ENCODE measurements at regions not wholly inside any gene's neighbourhood (a gene's known extent, or its start where the extent isn't known, plus 50 kb on each side); places are given as distances from the start of the nearest gene placed in this dataset.

GRCh38 chr11:116507849-116508695 lies 264.7 kb downstream of the BUD13 start:
- H2BK15ac ChIP-seq (ENCODE audit: low read length), result no peak overlapping the region
- no peaks in the 10 kb centered on the region for H3K79me1 ChIP-seq (ENCODE audit: low read depth, low read length)
- no peak overlapping the region for H2BK120ac ChIP-seq (ENCODE audit: low read depth, low read length)
- no peak overlapping the region for H3K4ac ChIP-seq (ENCODE audit: low read length)
- no peak overlapping the region for H3K18ac ChIP-seq (ENCODE audit: low read length)
- H3K23ac ChIP-seq (ENCODE audit: low read depth, low read length, poor library complexity), result no peak overlapping the region
- no peaks in the 10 kb centered on the region for H3K9me3 ChIP-seq (replicated peaks in 1 of 2; ENCODE audit: control insufficient read depth in 2 of 2, insufficient read depth in 1 of 2, low read depth in 1 of 2, low read length in 2 of 2)
- no peak overlapping the region for H3K14ac ChIP-seq (ENCODE audit: low read length)
- H3K27ac ChIP-seq (replicated peaks; ENCODE audit: low read length), result no peak overlapping the region
- no peak overlapping the region for H3K9ac ChIP-seq (ENCODE audit: low read depth, low read length, poor library complexity)
- no peak overlapping the region for H2BK5ac ChIP-seq (ENCODE audit: low read length)
- H3K4me2 ChIP-seq (ENCODE audit: insufficient read depth, low read length, poor library complexity, severe bottlenecking), result no peak overlapping the region
- no peak overlapping the region for H4K8ac ChIP-seq (ENCODE audit: low read depth, low read length)
- peaks cover 0 to 20% (median 2%) of the 10 kb centered on the region in 3 experiments for H3K27me3 ChIP-seq (ENCODE audit: control insufficient read depth in 3 of 3, insufficient read depth in 3 of 3, low read depth in 1 of 3, low read length in 3 of 3)
- H3K36me3 ChIP-seq (replicated peaks in 1 of 2; ENCODE audit: control insufficient read depth in 2 of 2, insufficient read depth in 2 of 2, low read length in 2 of 2), result no peaks in the 10 kb centered on the region
- no peak overlapping the region for H2AFZ ChIP-seq (ENCODE audit: low read length)
- no peak for DNase-seq (ENCODE audit: low spot score)
- WGBS, 2 donors (ENCODE audit: extremely low coverage in 2 of 2, insufficient read length in 2 of 2, insufficient replicate concordance in 1 of 2), result no CpG with 5 or more reads among the region's 8 CpGs
- no peak overlapping the region for H2BK12ac ChIP-seq (ENCODE audit: low read length)
- no peak overlapping the region for H2AK5ac ChIP-seq (ENCODE audit: low read depth, low read length)
- no peak overlapping the region for H4K91ac ChIP-seq (ENCODE audit: low read depth, low read length, poor library complexity)
- peaks cover 0 to 9% of the 10 kb centered on the region in 2 donors for H3K4me1 ChIP-seq (ENCODE audit: control insufficient read depth in 2 of 2, insufficient read depth in 1 of 2, low read depth in 1 of 2, low read length in 2 of 2)
- H3K4me3 ChIP-seq (ENCODE audit: low read length in 2 of 2), result no peak overlapping the region

- Histone ChIP-seq H2AK5ac (ENCODE audit: low read depth, low read length) (no peak overlapping the region), H3K27ac (replicated peaks; ENCODE audit: low read length) (no peak overlapping the region), H3K9me3 (replicated peaks in 1 of 2; ENCODE audit: control insufficient read depth in 2 of 2, insufficient read depth in 1 of 2, low read depth in 1 of 2, low read length in 2 of 2) (no peaks in the 10 kb centered on the region), H3K4me2 (ENCODE audit: insufficient read depth, low read length, poor library complexity, severe bottlenecking) (no peak overlapping the region), H3K27me3 (ENCODE audit: control insufficient read depth in 3 of 3, insufficient read depth in 3 of 3, low read depth in 1 of 3, low read length in 3 of 3) (peaks cover 0 to 27% (median 2%) of the 10 kb centered on the region in 3 experiments), H3K4me3 (ENCODE audit: low read length in 2 of 2) (no peak overlapping the region), H3K4ac (ENCODE audit: low read length) (no peak overlapping the region), H2BK5ac (ENCODE audit: low read length) (no peak overlapping the region), H2BK15ac (ENCODE audit: low read length) (no peak overlapping the region), H4K91ac (ENCODE audit: low read depth, low read length, poor library complexity) (no peak overlapping the region), H2BK120ac (ENCODE audit: low read depth, low read length) (no peak overlapping the region), H3K36me3 (replicated peaks in 1 of 2; ENCODE audit: control insufficient read depth in 2 of 2, insufficient read depth in 2 of 2, low read length in 2 of 2) (no peaks in the 10 kb centered on the region), H3K14ac (ENCODE audit: low read length) (no peak overlapping the region), H3K23ac (ENCODE audit: low read depth, low read length, poor library complexity) (no peak overlapping the region), H3K79me1 (ENCODE audit: low read depth, low read length) (no peaks in the 10 kb centered on the region), H3K9ac (ENCODE audit: low read depth, low read length, poor library complexity) (no peak overlapping the region), H3K18ac (ENCODE audit: low read length) (peak overlapping the region; percentile 25), H2BK12ac (ENCODE audit: low read length) (no peak overlapping the region), H2AFZ (ENCODE audit: low read length) (no peak overlapping the region), H3K4me1 (ENCODE audit: control insufficient read depth in 2 of 2, insufficient read depth in 1 of 2, low read depth in 1 of 2, low read length in 2 of 2) (peaks cover 0 to 9% of the 10 kb centered on the region in 2 donors), H4K8ac (ENCODE audit: low read depth, low read length) (no peak overlapping the region)
- WGBS, 2 donors (ENCODE audit: extremely low coverage in 2 of 2, insufficient read length in 2 of 2, insufficient replicate concordance in 1 of 2), result no CpG with 5 or more reads among the region's 4 CpGs
- DNase-seq (ENCODE audit: low spot score), result no peak
These were observed 265.8 kb downstream of the BUD13 start for GRCh38 chr11:116507016-116507415.

- H3K9me3 ChIP-seq (replicated peaks in 1 of 2; ENCODE audit: control insufficient read depth in 2 of 2, insufficient read depth in 1 of 2, low read depth in 1 of 2, low read length in 2 of 2), result no peaks in the 10 kb centered on the region
- no CpG with 5 or more reads among the region's 6 CpGs for WGBS, 2 donors (ENCODE audit: extremely low coverage in 2 of 2, insufficient read length in 2 of 2, insufficient replicate concordance in 1 of 2)
These were observed 266.4 kb downstream of the BUD13 start for GRCh38 chr11:116506263-116506825.

More at GRCh38 chr11:116506263-116506825, 266.4 kb downstream of the BUD13 start:
- no peak overlapping the region for H4K91ac ChIP-seq (ENCODE audit: low read depth, low read length, poor library complexity)
- H3K79me1 ChIP-seq (ENCODE audit: low read depth, low read length), result no peaks in the 10 kb centered on the region
- no peak overlapping the region for H2BK120ac ChIP-seq (ENCODE audit: low read depth, low read length)
- no peak overlapping the region for H2BK15ac ChIP-seq (ENCODE audit: low read length)
- H2AFZ ChIP-seq (ENCODE audit: low read length), result no peak overlapping the region
- H3K4ac ChIP-seq (ENCODE audit: low read length), result no peak overlapping the region
- no peak overlapping the region for H3K4me2 ChIP-seq (ENCODE audit: insufficient read depth, low read length, poor library complexity, severe bottlenecking)
- H3K27me3 ChIP-seq (ENCODE audit: control insufficient read depth in 3 of 3, insufficient read depth in 3 of 3, low read depth in 1 of 3, low read length in 3 of 3), result peaks cover 0 to 32% (median 2%) of the 10 kb centered on the region in 3 experiments
- no peak overlapping the region for H3K27ac ChIP-seq (replicated peaks; ENCODE audit: low read length)
- no peak overlapping the region for H3K18ac ChIP-seq (ENCODE audit: low read length)
- H3K4me1 ChIP-seq (ENCODE audit: control insufficient read depth in 2 of 2, insufficient read depth in 1 of 2, low read depth in 1 of 2, low read length in 2 of 2), result peaks cover 0 to 9% of the 10 kb centered on the region in 2 donors
- no peak overlapping the region for H2BK12ac ChIP-seq (ENCODE audit: low read length)
- H3K36me3 ChIP-seq (replicated peaks in 1 of 2; ENCODE audit: control insufficient read depth in 2 of 2, insufficient read depth in 2 of 2, low read length in 2 of 2), result no peaks in the 10 kb centered on the region
- peak overlapping the region; percentile 8 for H2AK5ac ChIP-seq (ENCODE audit: low read depth, low read length)
- H3K4me3 ChIP-seq (ENCODE audit: low read length in 2 of 2), result no peak overlapping the region
- H3K14ac ChIP-seq (ENCODE audit: low read length), result no peak overlapping the region
- no peak for DNase-seq (ENCODE audit: low spot score)
- H3K9ac ChIP-seq (ENCODE audit: low read depth, low read length, poor library complexity), result no peak overlapping the region
- no peak overlapping the region for H3K23ac ChIP-seq (ENCODE audit: low read depth, low read length, poor library complexity)
- no peak overlapping the region for H4K8ac ChIP-seq (ENCODE audit: low read depth, low read length)
- H2BK5ac ChIP-seq (ENCODE audit: low read length), result no peak overlapping the region

Measured in neuronal stem cell (in vitro differentiated cells).